ENCODE measurements at regions not wholly inside any gene's neighbourhood (a gene's known extent, or its start where the extent isn't known, plus 50 kb on each side); places are given as distances from the start of the nearest gene placed in this dataset.
"Not testable (repeated sequence)": the region's sequence is repeated elsewhere in the genome, so short reads cannot be mapped to it uniquely, and the experiment has no call there.

- no peak for DNase-seq
These were observed 356.8 kb upstream of the CHD1 start for GRCh38 chr5:99285606-99286005.

- no peak for DNase-seq
These were observed 346.3 kb upstream of the CHD1 start for GRCh38 chr5:99275128-99275527.

GRCh38 chr5:99272576-99272975 lies 343.8 kb upstream of the CHD1 start:
- no peak for DNase-seq

GRCh38 chr5:99258819-99259218 lies 330.0 kb upstream of the CHD1 start:
- DNase-seq: no peak

- no peak for DNase-seq
These were observed 319.3 kb upstream of the CHD1 start for GRCh38 chr5:99248066-99248465.

GRCh38 chr5:99247346-99247745 lies 318.5 kb upstream of the CHD1 start:
- DNase-seq: no peak

GRCh38 chr5:99243111-99243510 lies 314.3 kb upstream of the CHD1 start:
- DNase-seq: no peak

- DNase-seq: no peak
These were observed 311.1 kb upstream of the CHD1 start for GRCh38 chr5:99239826-99240360.

GRCh38 chr5:99191206-99191745 lies 262.5 kb upstream of the CHD1 start:
- peak; percentile 0 for DNase-seq

GRCh38 chr5:99187611-99188010 lies 258.8 kb upstream of the CHD1 start:
- DNase-seq: no peak

GRCh38 chr5:99179206-99179605 lies 250.4 kb upstream of the CHD1 start:
- DNase-seq: no peak

GRCh38 chr5:99177796-99178195 lies 249.0 kb upstream of the CHD1 start:
- no peak for DNase-seq

GRCh38 chr5:99176186-99176585 lies 247.4 kb upstream of the CHD1 start:
- DNase-seq: no peak

- DNase-seq: peak; percentile 25
These were observed 240.5 kb upstream of the CHD1 start for GRCh38 chr5:99169309-99169708.

GRCh38 chr5:99161538-99161937 lies 232.7 kb upstream of the CHD1 start:
- DNase-seq: not testable (repeated sequence)

- no peak for DNase-seq
These were observed 227.9 kb upstream of the CHD1 start for GRCh38 chr5:99156688-99157087.

GRCh38 chr5:99143283-99143795 lies 214.5 kb upstream of the CHD1 start:
- DNase-seq: not testable (repeated sequence)

- no peak for DNase-seq
These were observed 212.8 kb upstream of the CHD1 start for GRCh38 chr5:99141534-99142128.

- DNase-seq: no peak
These were observed 210.1 kb upstream of the CHD1 start for GRCh38 chr5:99138911-99139310.

GRCh38 chr5:99133921-99134320 lies 205.1 kb upstream of the CHD1 start:
- DNase-seq: no peak

- no peak for DNase-seq
These were observed 201.1 kb upstream of the CHD1 start for GRCh38 chr5:99129768-99130501.

- DNase-seq: no peak
These were observed 194.2 kb upstream of the CHD1 start for GRCh38 chr5:99122976-99123375.

GRCh38 chr5:99119326-99119725 lies 190.5 kb upstream of the CHD1 start:
- DNase-seq: no peak

GRCh38 chr5:99116526-99116925 lies 187.7 kb upstream of the CHD1 start:
- DNase-seq: no peak

Data from dermis blood vessel endothelial cell (primary cell).